NCI-H510A (cell line): ENCODE measurements at regions not wholly inside any gene's neighbourhood (a gene's known extent, or its start where the extent isn't known, plus 50 kb on each side); places are given as distances from the start of the nearest gene placed in this dataset.

Source experiments
- DNase-seq: peaks from one replicate; lab custom pipeline; 2025; lab: John Stamatoyannopoulos, UW

- DNase-seq: no peak
Measured at GRCh38 chr17:79341816-79342215, 267.2 kb downstream of the ENGASE start.

GRCh38 chr17:79341222-79341780, 266.7 kb downstream of the ENGASE start:
- no peak for DNase-seq

- no peak for DNase-seq
Measured at GRCh38 chr17:79340333-79341221, 266.0 kb downstream of the ENGASE start.

- no peak for DNase-seq
Measured at GRCh38 chr17:79339321-79339720, 264.7 kb downstream of the ENGASE start.

GRCh38 chr17:79338604-79339003, 264.0 kb downstream of the ENGASE start:
- no peak for DNase-seq

GRCh38 chr17:79338152-79338551, 263.5 kb downstream of the ENGASE start:
- DNase-seq: no peak

- DNase-seq: no peak
Measured at GRCh38 chr17:79337053-79337452, 262.4 kb downstream of the ENGASE start.

GRCh38 chr17:79335456-79335855, 260.8 kb downstream of the ENGASE start:
- DNase-seq: no peak

GRCh38 chr17:79332011-79332554, 257.5 kb downstream of the ENGASE start:
- no peak for DNase-seq

- no peak for DNase-seq
Measured at GRCh38 chr17:79331492-79331891, 256.9 kb downstream of the ENGASE start.

GRCh38 chr17:79330696-79331095, 256.1 kb downstream of the ENGASE start:
- DNase-seq: no peak

GRCh38 chr17:79330229-79330628, 255.6 kb downstream of the ENGASE start:
- no peak for DNase-seq

GRCh38 chr17:79326814-79327213, 252.2 kb downstream of the ENGASE start:
- DNase-seq: no peak

- DNase-seq: no peak
Measured at GRCh38 chr17:79325709-79326430, 251.2 kb downstream of the ENGASE start.

GRCh38 chr17:79324194-79324593, 249.6 kb downstream of the ENGASE start:
- DNase-seq: no peak

- DNase-seq: no peak
Measured at GRCh38 chr17:79323566-79323965, 248.9 kb downstream of the ENGASE start.

GRCh38 chr17:79322211-79323123, 247.8 kb downstream of the ENGASE start:
- no peak for DNase-seq

- no peak for DNase-seq
Measured at GRCh38 chr17:79320331-79320730, 245.7 kb downstream of the ENGASE start.

GRCh38 chr17:79317916-79318315, 243.3 kb downstream of the ENGASE start:
- DNase-seq: no peak

GRCh38 chr17:79316805-79317204, 242.2 kb downstream of the ENGASE start:
- no peak for DNase-seq

GRCh38 chr17:79315358-79316105, 240.9 kb downstream of the ENGASE start:
- DNase-seq: no peak
